GM18517 (cell line): ENCODE measurements at regions not wholly inside any gene's neighbourhood (a gene's known extent, or its start where the extent isn't known, plus 50 kb on each side); places are given as distances from the start of the nearest gene placed in this dataset.
"Not testable (repeated sequence)": the region's sequence is repeated elsewhere in the genome, so short reads cannot be mapped to it uniquely, and the experiment has no call there.

Source experiments
- ATAC-seq: cut with Tn5 transposase; IDR thresholded peaks from one replicate; pipeline ENCODE4 v1.9.1; 2021; ENCODE audit warnings: mild to moderate bottlenecking, moderate library complexity; ENCODE audit not compliant: unreplicated experiment

DNA sequence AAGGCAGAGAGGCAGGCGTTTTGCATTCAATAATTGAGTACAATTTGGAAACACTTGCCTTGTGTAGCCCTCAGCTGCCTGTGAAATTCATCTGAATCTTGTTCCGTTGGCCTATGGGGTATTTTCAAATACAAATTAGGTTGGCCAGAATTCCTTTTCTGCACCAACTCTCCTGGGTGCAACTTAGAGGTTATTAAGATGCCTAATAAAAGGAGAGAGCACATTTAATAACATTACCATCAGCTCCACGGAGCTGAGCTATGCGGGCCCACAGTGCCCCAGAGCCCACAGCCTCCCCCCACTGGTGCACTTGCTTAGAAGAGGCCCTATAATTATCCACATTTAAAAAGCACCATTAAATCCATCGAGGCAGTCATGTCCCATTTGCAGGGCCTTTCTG is 367.6 kb upstream of the CLINT1 start:
- ATAC-seq = no peak

DNA sequence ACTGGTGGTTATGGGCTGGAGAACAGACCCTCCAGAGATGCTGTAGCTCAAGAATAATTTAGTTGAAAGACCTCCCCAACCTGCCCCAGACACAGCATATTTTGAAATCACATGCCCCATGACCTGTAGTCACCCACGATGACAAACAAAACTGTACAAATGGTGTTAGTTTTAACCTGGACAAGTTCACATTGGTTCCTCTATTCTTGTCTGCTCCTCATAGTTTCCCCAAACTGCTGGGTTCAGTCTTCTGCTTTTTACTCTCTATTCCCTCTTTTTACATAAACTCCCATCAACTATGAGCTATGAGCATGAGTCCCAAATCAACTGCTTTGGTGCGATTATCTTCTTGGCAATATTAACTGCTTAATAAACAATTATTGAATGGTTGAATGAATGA is 365.3 kb upstream of the CLINT1 start:
- ATAC-seq = no peak

DNA sequence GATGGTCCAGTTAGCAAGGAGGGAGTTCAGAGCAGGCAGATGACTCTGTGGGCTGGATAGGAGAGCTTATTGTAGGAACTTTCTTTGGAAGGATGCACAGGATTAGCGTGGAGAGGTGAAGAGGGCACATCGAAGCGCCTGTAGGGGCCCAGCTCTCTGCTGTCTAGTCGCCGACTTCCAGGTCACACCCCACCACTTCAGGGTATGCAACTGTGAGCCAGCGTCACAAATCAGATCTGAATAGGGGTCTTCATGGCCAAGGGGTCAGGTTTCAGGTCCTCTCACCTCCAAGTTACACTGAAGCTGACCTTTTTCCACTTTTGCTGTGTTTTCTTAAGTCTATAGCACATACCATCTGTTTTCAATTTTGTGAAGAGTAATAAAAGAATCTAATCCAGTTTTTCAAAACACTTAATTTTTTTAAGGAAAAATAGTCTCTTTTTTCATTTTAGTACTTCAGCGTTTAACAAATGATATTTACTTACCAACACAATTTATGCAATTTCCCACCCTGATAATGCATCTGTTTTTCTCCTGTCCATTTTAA is 364.2 kb upstream of the CLINT1 start:
- no peak for ATAC-seq

DNA sequence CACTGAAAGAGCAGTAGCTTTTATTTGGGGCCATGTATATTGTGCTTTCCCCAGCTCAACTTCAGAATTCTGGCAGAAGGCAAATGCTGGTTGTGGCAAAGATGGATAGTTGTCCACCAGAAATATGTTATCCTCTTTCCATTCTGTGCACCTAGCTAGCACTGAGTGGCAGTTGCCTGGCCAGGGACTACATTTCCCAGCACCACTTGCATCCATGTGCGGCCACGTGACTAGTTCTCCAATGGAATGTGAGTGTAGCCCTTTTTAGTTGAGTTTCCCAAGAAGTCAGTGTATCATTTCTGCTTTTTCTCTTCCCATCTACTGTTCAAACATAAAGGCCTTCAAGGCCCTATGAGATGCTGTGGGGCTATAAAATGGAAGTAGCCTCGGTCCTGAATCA is 354.0 kb upstream of the CLINT1 start:
- ATAC-seq = no peak

- no peak for ATAC-seq
Measured at GRCh38 chr5:158212237-158212636, 353.3 kb upstream of the CLINT1 start.

DNA sequence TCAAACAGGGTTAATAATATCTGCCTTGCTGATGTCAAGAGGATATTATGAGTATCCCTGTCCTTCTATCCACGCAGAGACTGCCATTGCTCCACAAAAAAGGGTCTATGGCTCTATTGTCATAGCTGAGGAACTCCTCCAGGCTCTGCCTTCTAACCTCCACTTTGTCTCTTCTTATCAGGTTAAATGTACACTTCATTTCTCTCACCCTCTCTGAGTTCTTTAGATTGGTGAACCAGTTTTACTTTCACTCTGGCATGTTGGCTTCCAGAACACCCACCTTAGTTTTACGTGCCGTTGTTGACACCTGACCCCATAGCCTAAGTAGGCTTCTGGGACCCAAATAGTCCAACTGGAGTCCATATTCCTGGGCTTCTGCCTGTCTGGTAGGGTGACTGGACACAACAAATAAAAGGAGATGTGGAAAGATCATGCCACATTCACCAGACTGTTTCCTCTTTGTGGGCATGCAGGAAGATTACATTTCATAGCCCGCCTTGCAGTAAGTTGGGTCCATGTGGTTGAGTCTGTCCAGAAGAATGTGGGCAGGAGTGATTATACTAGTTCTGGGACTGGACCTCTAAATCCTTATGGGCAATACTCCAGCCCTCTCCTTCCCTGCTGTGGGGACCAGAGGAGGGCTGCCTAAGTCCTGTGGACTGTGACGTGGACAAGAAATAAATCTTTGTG is 350.4 kb upstream of the CLINT1 start:
- ATAC-seq = no peak

DNA sequence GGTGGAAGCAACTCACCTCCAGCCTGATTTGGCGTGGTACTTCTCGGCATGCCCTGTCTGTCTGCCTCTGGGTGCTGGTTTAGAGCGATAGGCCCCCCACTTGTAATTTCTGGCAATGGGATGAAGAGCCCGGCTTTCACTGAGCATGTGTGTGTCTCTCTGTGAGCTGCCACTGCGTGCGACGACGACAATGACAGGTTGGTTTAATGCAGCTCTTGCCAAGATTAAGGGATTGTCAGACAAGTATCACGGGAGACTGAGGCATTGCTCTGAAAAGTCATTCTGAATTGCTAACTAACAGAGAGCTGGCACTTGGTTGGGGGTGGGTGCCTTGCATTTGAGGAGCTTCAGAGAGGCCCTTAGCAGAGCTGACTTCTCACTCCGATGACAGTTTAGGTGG is 348.8 kb upstream of the CLINT1 start:
- no peak for ATAC-seq

DNA sequence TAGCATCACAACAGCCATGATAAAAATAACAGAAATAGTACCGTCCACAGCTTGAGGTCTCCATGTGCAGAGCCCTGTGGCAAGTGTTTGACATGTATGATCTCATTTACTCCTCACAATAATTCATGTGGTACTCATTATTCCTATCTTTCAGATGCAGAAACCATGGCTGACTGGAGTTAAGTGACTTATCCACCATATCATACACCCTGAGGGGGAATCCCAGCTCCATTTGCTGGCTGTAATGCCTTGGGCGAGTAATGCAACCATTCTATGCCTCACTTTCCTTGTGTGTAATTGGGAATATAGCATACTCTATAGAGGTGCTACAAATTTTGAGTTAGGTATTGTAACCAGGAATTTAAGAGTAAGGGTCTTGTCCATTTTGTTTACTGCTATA is 347.0 kb upstream of the CLINT1 start:
- no peak for ATAC-seq

DNA sequence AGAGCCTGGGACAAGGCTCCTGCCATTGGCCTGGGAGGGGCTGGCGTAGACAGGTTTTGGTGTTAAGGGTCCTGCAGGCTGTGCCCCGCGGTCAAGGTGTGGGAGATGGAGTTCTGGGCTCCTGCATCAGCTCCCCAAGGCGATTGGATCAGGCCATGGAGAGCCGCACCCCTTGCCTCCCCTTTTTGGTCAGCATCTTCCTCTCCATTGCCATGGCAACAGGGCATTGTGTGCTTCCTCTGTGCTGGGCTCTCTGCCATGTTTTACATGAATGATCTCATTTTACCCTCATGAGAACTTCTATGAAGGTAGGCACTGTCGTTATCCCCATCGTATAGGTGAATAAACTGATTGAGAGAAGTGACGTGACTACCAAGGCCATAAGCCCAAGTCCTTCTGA is 344.3 kb upstream of the CLINT1 start:
- ATAC-seq = no peak

GRCh38 chr5:158202801-158203200 is 343.9 kb upstream of the CLINT1 start:
- ATAC-seq = no peak

DNA sequence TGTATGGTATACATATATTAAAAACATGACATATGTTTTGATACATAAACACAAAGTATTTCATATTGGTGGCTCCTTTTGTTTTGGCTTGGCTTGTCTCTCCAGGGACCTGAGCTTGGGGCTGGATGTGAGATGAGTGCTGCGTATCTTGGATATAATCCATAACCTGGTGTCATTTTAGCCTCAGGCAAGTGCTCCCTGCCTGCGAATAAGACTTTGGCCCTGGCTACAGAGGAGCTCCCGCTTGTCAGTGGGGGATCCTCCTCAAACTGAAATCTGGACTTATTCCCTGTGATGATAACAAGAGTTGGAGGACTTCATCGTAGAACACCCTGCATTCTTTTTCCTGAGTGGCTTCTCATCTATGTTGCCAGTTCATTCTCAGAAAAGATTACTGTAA is 341.7 kb upstream of the CLINT1 start:
- ATAC-seq = no peak

DNA sequence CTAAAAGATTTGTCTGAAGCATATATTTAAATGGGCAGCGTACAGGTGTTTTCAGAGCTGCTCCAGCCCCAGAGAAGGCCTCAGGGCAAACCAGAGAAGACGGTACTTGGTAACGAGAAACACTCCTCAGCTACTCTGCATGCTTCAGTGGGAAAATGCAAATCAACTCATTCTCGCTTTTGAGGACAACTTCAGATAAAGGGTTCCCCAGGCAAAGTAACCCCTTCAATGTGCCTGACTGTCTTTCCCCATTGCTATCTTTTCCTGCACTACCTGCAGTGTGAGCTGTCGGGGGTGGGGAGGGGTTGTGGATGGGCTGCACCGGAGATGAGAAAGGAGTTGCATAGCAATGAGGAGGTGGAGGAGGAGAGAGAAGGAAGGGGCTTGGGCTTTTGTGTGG is 339.7 kb upstream of the CLINT1 start:
- peak; percentile 90 for ATAC-seq

- no peak for ATAC-seq
Measured at GRCh38 chr5:158195416-158196210, 336.7 kb upstream of the CLINT1 start.

GRCh38 chr5:158194561-158194976 is 335.6 kb upstream of the CLINT1 start:
- ATAC-seq = no peak

DNA sequence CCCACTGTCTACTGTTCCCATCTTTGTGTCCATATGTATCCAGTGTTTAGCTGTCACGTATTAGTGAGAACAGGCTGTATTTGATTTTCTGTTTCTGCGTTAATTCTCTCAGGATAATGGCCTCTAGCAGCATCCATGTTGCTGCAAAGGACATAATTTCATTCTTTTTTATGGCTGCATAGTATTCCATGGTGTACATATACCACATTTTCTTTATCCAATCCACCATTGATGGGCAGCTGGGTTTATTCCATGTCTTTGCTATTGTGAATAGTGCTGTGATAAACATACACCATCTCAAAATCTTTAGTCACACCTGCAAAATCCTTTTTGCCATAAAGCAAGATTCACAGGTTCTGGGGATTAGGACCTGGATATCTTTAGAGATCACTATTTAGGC is 334.4 kb upstream of the CLINT1 start:
- not testable (repeated sequence) for ATAC-seq

GRCh38 chr5:158180407-158180806 is 321.5 kb upstream of the CLINT1 start:
- ATAC-seq = no peak

- no peak for ATAC-seq
Measured at GRCh38 chr5:158179271-158179670, 320.3 kb upstream of the CLINT1 start.

GRCh38 chr5:158178535-158178934 is 319.6 kb upstream of the CLINT1 start:
- ATAC-seq = no peak

GRCh38 chr5:158177146-158177545 is 318.2 kb upstream of the CLINT1 start:
- ATAC-seq = no peak

DNA sequence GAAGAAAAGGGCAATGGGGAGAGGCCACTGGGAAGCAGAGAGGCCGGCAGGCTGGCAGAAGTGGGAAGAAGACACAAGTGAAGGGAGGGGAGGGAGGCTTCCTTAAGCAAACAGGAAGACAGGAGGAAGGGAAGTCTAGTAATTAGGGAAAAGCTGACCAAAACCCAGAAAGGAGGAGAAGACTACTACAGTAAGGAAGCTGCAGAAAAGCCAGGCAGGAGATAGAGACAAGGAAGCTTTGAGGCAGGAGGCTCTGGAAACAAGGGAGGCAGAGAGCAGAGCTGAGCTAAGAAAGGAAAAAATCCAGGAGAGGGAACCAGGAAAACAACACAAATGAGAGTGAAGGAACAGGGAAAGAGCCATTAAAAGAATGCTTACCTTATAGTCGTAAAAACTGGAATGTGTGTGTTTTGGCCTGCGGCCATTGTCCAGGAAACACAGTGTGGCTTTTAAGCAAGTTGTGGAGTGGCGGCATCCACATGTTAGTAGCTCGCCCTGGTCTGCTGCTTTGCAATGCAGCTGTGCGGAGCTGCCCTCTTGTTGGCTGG is 317.1 kb upstream of the CLINT1 start:
- no peak for ATAC-seq

- ATAC-seq = no peak
Measured at GRCh38 chr5:158174918-158175851, 316.2 kb upstream of the CLINT1 start.
